ENCODE measurements at regions not wholly inside any gene's neighbourhood (a gene's known extent, or its start where the extent isn't known, plus 50 kb on each side); places are given as distances from the start of the nearest gene placed in this dataset.

GRCh38 chr10:80988755-80989154 lies 451.1 kb downstream of the SH2D4B start:
- H3K4me1 ChIP-seq (replicated peaks; ENCODE audit: insufficient read depth), result no peaks in the 10 kb centered on the region
- no peaks in the 10 kb centered on the region for H3K36me3 ChIP-seq (ENCODE audit: low read depth)
- DNase-seq, result no peak
- ChIA-PET CTCF (no interaction called here), POLR2A (ENCODE audit: unreplicated experiment) (no interaction called here)
- no peak overlapping the region for H3K27ac ChIP-seq
- H2AFZ ChIP-seq, result no peak overlapping the region
- no peaks in the 10 kb centered on the region; the same call in 1 of the 2 replicates for H3F3A ChIP-seq (ENCODE audit: insufficient read depth, low read depth)
- H3K27me3 ChIP-seq (ENCODE audit: insufficient read depth, low read depth), result peaks cover 15% of the 10 kb centered on the region
- H3K79me2 ChIP-seq (ENCODE audit: low read depth), result no peaks in the 10 kb centered on the region
- no peak overlapping the region for H3K4me2 ChIP-seq
- intact Hi-C loops (cut with micrococcal nuclease; ENCODE audit: unreplicated experiment), result no loop called here
- no peak for TF ChIP-seq CTCF (conservative IDR thresholded peaks at IDR 0.05)
- TF ChIP-seq EZH2 (IDR thresholded peaks at IDR 0.05; ENCODE audit: low read depth), result no peak
- H3K9me3 ChIP-seq (ENCODE audit: insufficient read depth, low read depth), result no peaks in the 10 kb centered on the region; the same call in 1 of the 2 replicates
- H3K9me2 ChIP-seq (ENCODE audit: insufficient read depth), result no peaks in the 10 kb centered on the region
- BruUV-seq (replicated peaks), result no TSS peak
- H4K20me1 ChIP-seq (ENCODE audit: insufficient read depth), result no peaks in the 10 kb centered on the region; the same call in 1 of the 2 replicates
- H3K4me3 ChIP-seq, result no peak overlapping the region

- Histone ChIP-seq H3K36me3 (ENCODE audit: low read depth) (no peaks in the 10 kb centered on the region), H3K79me2 (ENCODE audit: low read depth) (no peaks in the 10 kb centered on the region), H3K9me2 (ENCODE audit: insufficient read depth) (no peaks in the 10 kb centered on the region), H3K4me3 (no peak overlapping the region), H3K4me2 (no peak overlapping the region), H3K4me1 (replicated peaks; ENCODE audit: insufficient read depth) (no peaks in the 10 kb centered on the region), H3F3A (ENCODE audit: insufficient read depth, low read depth) (no peaks in the 10 kb centered on the region; the same call in 1 of the 2 replicates), H4K20me1 (ENCODE audit: insufficient read depth) (no peaks in the 10 kb centered on the region), H3K9me3 (ENCODE audit: insufficient read depth, low read depth) (no peaks in the 10 kb centered on the region; the same call in 1 of the 2 replicates), H3K27me3 (ENCODE audit: insufficient read depth, low read depth) (no peaks in the 10 kb centered on the region), H3K27ac (no peak overlapping the region), H2AFZ (no peak overlapping the region; the same call in 1 of the 2 replicates)
- no peak for TF ChIP-seq EZH2 (IDR thresholded peaks at IDR 0.05; ENCODE audit: low read depth)
- no peak for TF ChIP-seq CTCF (conservative IDR thresholded peaks at IDR 0.05)
- intact Hi-C loops (cut with micrococcal nuclease; ENCODE audit: unreplicated experiment), result no loop called here
- DNase-seq, result no peak
- POLR2A ChIA-PET (ENCODE audit: unreplicated experiment), result no interaction called here
- no TSS peak for BruUV-seq (replicated peaks)
- CTCF ChIA-PET, result no interaction called here
These were observed 459.0 kb downstream of the SH2D4B start for GRCh38 chr10:80996615-80997193.

GRCh38 chr10:81000781-81001180 lies 463.1 kb downstream of the SH2D4B start:
- no peaks in the 10 kb centered on the region for H4K20me1 ChIP-seq (ENCODE audit: insufficient read depth)
- H3K27me3 ChIP-seq (ENCODE audit: insufficient read depth, low read depth), result no peaks in the 10 kb centered on the region
- BruUV-seq (replicated peaks), result no TSS peak
- H3K4me3 ChIP-seq, result no peak overlapping the region
- no peaks in the 10 kb centered on the region for H3F3A ChIP-seq (ENCODE audit: insufficient read depth, low read depth)
- H2AFZ ChIP-seq, result no peak overlapping the region
- no peaks in the 10 kb centered on the region for H3K4me1 ChIP-seq (replicated peaks; ENCODE audit: insufficient read depth)
- no peak overlapping the region for H3K27ac ChIP-seq
- H3K79me2 ChIP-seq (ENCODE audit: low read depth), result no peaks in the 10 kb centered on the region
- no peaks in the 10 kb centered on the region for H3K36me3 ChIP-seq (ENCODE audit: low read depth)
- no peaks in the 10 kb centered on the region for H3K9me3 ChIP-seq (ENCODE audit: insufficient read depth, low read depth)
- H3K9me2 ChIP-seq (ENCODE audit: insufficient read depth), result no peaks in the 10 kb centered on the region
- no peak for DNase-seq
- POLR2A ChIA-PET (ENCODE audit: unreplicated experiment), result no interaction called here
- intact Hi-C loops (cut with micrococcal nuclease; ENCODE audit: unreplicated experiment), result no loop called here
- CTCF ChIA-PET, result no interaction called here
- H3K4me2 ChIP-seq, result no peak overlapping the region
- TF ChIP-seq EZH2 (IDR thresholded peaks at IDR 0.05; ENCODE audit: low read depth) (no peak), CTCF (conservative IDR thresholded peaks at IDR 0.05) (no peak)
